A549 (cell line): ENCODE measurements at regions not wholly inside any gene's neighbourhood (a gene's known extent, or its start where the extent isn't known, plus 50 kb on each side); places are given as distances from the start of the nearest gene placed in this dataset.

ENCODE experiments used
- ATAC-seq, 2 experiments: fragments of 200-7000 bp in 1 of 2; fragments of >200 bp in 1 of 2; cut with Nextera tagmentation in 1 of 2; cut with Tn5 transposase in 1 of 2; 3 replicates each; pipeline versions ENCODE4 v1.8.0 to v1.9.1; 2018 to 2020; ENCODE audit warnings: mild to moderate bottlenecking in 1 of 2, moderate library complexity in 1 of 2
- CTCF ChIA-PET: fragments of 300-600 bp; sonication (Branson Sonifier 250); formaldehyde crosslinking; extraction: SDS; loops from one replicate; lab custom pipeline; 2021; ENCODE audit warnings: antibody characterized with exemption, inconsistent platforms; lab: Yijun Ruan, JAX
- POLR2A ChIA-PET: fragments of 350-600 bp; formaldehyde crosslinking; extraction: SDS; loops from one replicate; lab custom pipeline; 2021; ENCODE audit warnings: antibody characterized with exemption, inconsistent platforms; lab: Yijun Ruan, JAX
- DNase-seq, 2 experiments: peaks; one replicate each; pipeline versions ENCODE4 v3.0.0 to v3.0.0-alpha.2; 2011 to 2016; ENCODE audit warnings: low read depth in 1 of 2, low spot score in 1 of 2
- FAIRE-seq: peaks from 2 replicates; lab custom pipeline; 2011; peaks lifted over from hg19 to GRCh38; lab: Jason Lieb, UNC
- H3K27ac ChIP-seq, 2 experiments: fragments of >200 bp; sonication (Bioruptor Twin); formaldehyde crosslinking; 3 replicates each; pipeline ENCODE4 v1.5.1; 2016 to 2017
- H3K4me1 ChIP-seq: fragments of >200 bp; sonication (Bioruptor Twin); formaldehyde crosslinking; 3 replicates; pipeline ENCODE4 v1.6.1; 2016
- H3K4me2 ChIP-seq: fragments of >200 bp; sonication (Bioruptor Twin); formaldehyde crosslinking; 3 replicates; pipeline ENCODE4 v1.6.1; 2016
- H3K4me3 ChIP-seq: fragments of >200 bp; sonication (Bioruptor Twin); formaldehyde crosslinking; 3 replicates; pipeline ENCODE4 v1.5.1; 2016
- H3K9me3 ChIP-seq: fragments of >200 bp; sonication (Bioruptor Twin); formaldehyde crosslinking; 3 replicates; pipeline ENCODE4 v1.6.1; 2016
- ATOH8 ChIP-seq: fragments of 250-450 bp; sonication (Bioruptor Pico); IDR thresholded peaks from 2 replicates; pipeline ENCODE4 v1.5.0; 2020; ENCODE audit warnings: low read depth, mild to moderate bottlenecking, moderate library complexity
- CBX2 ChIP-seq: fragments of 200-600 bp; sonication (generic); IDR thresholded peaks from 2 replicates; pipeline ENCODE4 v1.6.1; 2016; ENCODE audit warnings: low read depth, mild to moderate bottlenecking, borderline replicate concordance
- CEBPB ChIP-seq, 2 experiments: fragments of >200 bp in 1 of 2; sonication (Bioruptor Twin) in 1 of 2; formaldehyde crosslinking in 1 of 2; IDR thresholded peaks; 2 replicates each; pipeline ENCODE4 v1.6.1; 2012 to 2016
- CHD4 ChIP-seq: fragments of 200-600 bp; sonication (generic); IDR thresholded peaks from 2 replicates; pipeline ENCODE4 v1.6.1; 2016; ENCODE audit warnings: antibody characterized with exemption, mild to moderate bottlenecking, borderline replicate concordance
- E2F6 ChIP-seq: IDR thresholded peaks from 2 replicates; pipeline ENCODE4 v1.6.1; 2012; ENCODE audit warnings: low read depth, borderline replicate concordance
- EHMT2 ChIP-seq: fragments of 200-600 bp; sonication (generic); IDR thresholded peaks from 2 replicates; pipeline ENCODE4 v1.6.1; 2016; ENCODE audit warnings: antibody characterized with exemption, low read depth, mild to moderate bottlenecking, moderate library complexity
- ELK1 ChIP-seq: fragments of 150-350 bp; IDR thresholded peaks from 2 replicates; pipeline ENCODE4 v1.6.1; 2014; ENCODE audit warnings: low read depth, mild to moderate bottlenecking, low read length
- ESRRA ChIP-seq: fragments of 150-350 bp; IDR thresholded peaks from 2 replicates; pipeline ENCODE4 v1.6.1; 2014; ENCODE audit warnings: mild to moderate bottlenecking, low read length, borderline replicate concordance
- FOSL2 ChIP-seq, 2 experiments: fragments of 450-650 bp in 1 of 2; fragments of >200 bp in 1 of 2; sonication (Bioruptor Twin) in 1 of 2; formaldehyde crosslinking; IDR thresholded peaks; 2 replicates each; pipeline versions ENCODE4 v1.5.0 to v1.6.1; 2016 to 2020; ENCODE audit warnings: mild to moderate bottlenecking in 1 of 2, moderate library complexity in 1 of 2
- FOXS1 ChIP-seq: fragments of 250-450 bp; sonication (Bioruptor Pico); IDR thresholded peaks from 2 replicates; pipeline ENCODE4 v1.5.0; 2020; ENCODE audit warnings: mild to moderate bottlenecking, moderate library complexity
- HDAC2 ChIP-seq: fragments of 200-600 bp; sonication (generic); IDR thresholded peaks from 2 replicates; pipeline ENCODE4 v1.6.1; 2016
- HEYL ChIP-seq: fragments of 250-450 bp; sonication (Bioruptor Pico); IDR thresholded peaks from 2 replicates; pipeline ENCODE4 v1.8.0; 2021; ENCODE audit warnings: mild to moderate bottlenecking, moderate library complexity
- HOXB5 ChIP-seq: fragments of 250-450 bp; sonication (Bioruptor Pico); IDR thresholded peaks from 2 replicates; pipeline ENCODE4 v1.5.0; 2020; ENCODE audit warnings: mild to moderate bottlenecking, moderate library complexity
- JUN ChIP-seq, 2 experiments: fragments of >200 bp; sonication (Bioruptor Twin); formaldehyde crosslinking; IDR thresholded peaks; 2 replicates in 1 of 2; 3 replicates in 1 of 2; pipeline ENCODE4 v1.6.1; 2016 to 2017
- JUNB ChIP-seq: fragments of >200 bp; sonication (Bioruptor Twin); formaldehyde crosslinking; IDR thresholded peaks from 2 replicates; pipeline ENCODE4 v1.6.1; 2016
- MAFK ChIP-seq: fragments of 450-650 bp; IDR thresholded peaks from 2 replicates; pipeline ENCODE4 v1.6.1; 2014; ENCODE audit not compliant: partially characterized antibody
- MYC ChIP-seq: IDR thresholded peaks from 2 replicates; pipeline ENCODE4 v1.6.1; 2012; ENCODE audit warnings: mild to moderate bottlenecking, inconsistent platforms, low read length, improper control_type of control experiment, borderline replicate concordance
- PBX3 ChIP-seq: IDR thresholded peaks from 2 replicates; pipeline ENCODE4 v1.6.1; 2012
- POLR2AphosphoS2 ChIP-seq: conservative IDR thresholded peaks from 2 replicates; pipeline ENCODE4 v1.6.1; 2012; ENCODE audit warnings: low read length, improper control_type of control experiment, inconsistent platforms
- RARB ChIP-seq: fragments of 250-450 bp; sonication (Bioruptor Pico); IDR thresholded peaks from 2 replicates; pipeline ENCODE4 v1.8.0; 2021; ENCODE audit warnings: mild to moderate bottlenecking, moderate library complexity
- SREBF2 ChIP-seq: fragments of 450-650 bp; IDR thresholded peaks from 2 replicates; pipeline ENCODE4 v1.6.1; 2014; ENCODE audit warnings: mild to moderate bottlenecking, moderate library complexity
- ZFP36 ChIP-seq: fragments of 450-650 bp; IDR thresholded peaks from 2 replicates; pipeline ENCODE4 v1.6.1; 2014; ENCODE audit warnings: borderline replicate concordance; ENCODE audit not compliant: partially characterized antibody
- WGBS: methylation state at CpG from one replicate; pipeline ENCODE4 v1.1.6; 2017; ENCODE audit errors: missing lambda C conversion rate; 5-methylcytosine and 5-hydroxymethylcytosine counted together

GRCh38 chr10:85459906-85460305 lies 906.7 kb downstream of the GRID1 start:
- no peak overlapping the region for H3K4me2 ChIP-seq
- TF ChIP-seq SREBF2 (no peak), MAFK (no peak), E2F6 (no peak), HOXB5 (CRISPR knock-in tag) (no peak), ZFP36 (no peak), ESRRA (no peak), MYC (no peak), POLR2AphosphoS2 (no peak)
- H3K9me3 ChIP-seq = no peaks in the 10 kb centered on the region
- H3K27ac ChIP-seq = no peak overlapping the region
- no peaks in the 10 kb centered on the region for H3K4me1 ChIP-seq
- FAIRE-seq = no peak
- ChIA-PET CTCF (no interaction called here), POLR2A (no interaction called here)
- no peak for DNase-seq
- ATAC-seq = no peak
- 44% methylated on average over 10 of the region's 10 CpGs for WGBS
- no peak overlapping the region for H3K4me3 ChIP-seq

GRCh38 chr10:85464336-85464735 lies 902.3 kb downstream of the GRID1 start:
- CTCF ChIA-PET = no interaction called here

GRCh38 chr10:85477979-85478378 lies 888.6 kb downstream of the GRID1 start:
- Histone ChIP-seq H3K4me1 (no peaks in the 10 kb centered on the region), H3K4me2 (no peak overlapping the region), H3K27ac (no peak overlapping the region), H3K9me3 (no peaks in the 10 kb centered on the region), H3K4me3 (no peak overlapping the region)
- FAIRE-seq = no peak
- DNase-seq = no peak
- no peak for ATAC-seq
- CTCF ChIA-PET = interaction anchor here (1.1 kb wide), 1 partner anchor 18 kb away, joined by 3 read pairs; no protein-coding TSS in a partner anchor
- POLR2A ChIA-PET = no interaction called here
- 0% methylated on average over 1 of the region's 1 CpG for WGBS
- TF ChIP-seq POLR2AphosphoS2 = no peak

More at GRCh38 chr10:85464336-85464735, 902.3 kb downstream of the GRID1 start:
- no peak for TF ChIP-seq HDAC2
- no peak for TF ChIP-seq FOXS1 (CRISPR knock-in tag)
- Histone ChIP-seq H3K4me3 (no peak overlapping the region), H3K27ac (no peak overlapping the region), H3K4me1 (no peaks in the 10 kb centered on the region), H3K4me2 (no peak overlapping the region), H3K9me3 (no peaks in the 10 kb centered on the region)
- 20% methylated on average over 2 of the region's 2 CpGs for WGBS
- ATAC-seq (no peak), DNase-seq (no peak), FAIRE-seq (no peak)
- POLR2A ChIA-PET = no interaction called here

- no peak overlapping the region for H3K27ac ChIP-seq
- DNase-seq = no peak
- no peaks in the 10 kb centered on the region for H3K4me1 ChIP-seq
- H3K9me3 ChIP-seq = 0 out of 3 replicates have a peak, but pooled peaks cover 2% of the 10 kb centered on the region
- POLR2A ChIA-PET = no interaction called here
- TF ChIP-seq POLR2AphosphoS2 = no peak
- TF ChIP-seq RARB = no peak
- no peak for TF ChIP-seq ZFP36
- TF ChIP-seq CBX2 = no peak
- TF ChIP-seq ELK1 = no peak
- no peak for TF ChIP-seq E2F6
- TF ChIP-seq PBX3 = no peak
- no peak for TF ChIP-seq JUN (IDR thresholded peaks at IDR 0.05)
- no peak for TF ChIP-seq CHD4
- no peak for TF ChIP-seq CEBPB (IDR thresholded peaks at IDR 0.05)
- no peak for TF ChIP-seq HEYL (CRISPR knock-in tag)
- TF ChIP-seq ATOH8 (CRISPR knock-in tag) = no peak
- TF ChIP-seq FOSL2 (IDR thresholded peaks at IDR 0.05) = no peak
- TF ChIP-seq FOSL2 (CRISPR knock-in tag; IDR thresholded peaks at IDR 0.05) = no peak
- no peak for TF ChIP-seq JUNB
- TF ChIP-seq EHMT2 = no peak
- no peak overlapping the region for H3K4me2 ChIP-seq
- H3K4me3 ChIP-seq = no peak overlapping the region
- CTCF ChIA-PET = no interaction called here
- FAIRE-seq = no peak
- ATAC-seq = no peak
Observed at GRCh38 chr10:85490431-85490830, 876.2 kb downstream of the GRID1 start.
